A673 (cell line): ENCODE measurements at regions not wholly inside any gene's neighbourhood (a gene's known extent, or its start where the extent isn't known, plus 50 kb on each side); places are given as distances from the start of the nearest gene placed in this dataset.
"Not testable (repeated sequence)": the region's sequence is repeated elsewhere in the genome, so short reads cannot be mapped to it uniquely, and the experiment has no call there.

Experiments used
- BruUV-seq: library from RNA; stranded (reverse); fragments of 400-500 nt; replicated peaks from 2 replicates; lab custom pipeline; 2021; lab: Mats Ljungman, UMichigan
- CTCF ChIA-PET: fragments of 300-600 bp; sonication (Branson Sonifier 250); formaldehyde crosslinking; loops from one replicate; lab custom pipeline; 2022; ENCODE audit warnings: antibody characterized with exemption; lab: Charles Lee
- POLR2A ChIA-PET: fragments of 300-600 bp; sonication (Branson Sonifier 250); formaldehyde crosslinking; loops from one replicate; lab custom pipeline; 2022; ENCODE audit warnings: antibody characterized with exemption; ENCODE audit not compliant: low non-redundant PET; lab: Charles Lee
- DNase-seq: peaks from one replicate; pipeline ENCODE4 v3.0.0-alpha.2; 2015; ENCODE audit warnings: low spot score
- H3K27ac ChIP-seq: fragments of 200-600 bp; sonication (generic); 2 replicates; pipeline ENCODE4 v1.5.1; 2016; ENCODE audit warnings: mixed run types, low read depth, mild to moderate bottlenecking, mixed read lengths, antibody characterized with exemption, low read length; ENCODE audit not compliant: poor library complexity, severe bottlenecking
- H3K27me3 ChIP-seq: fragments of 200-600 bp; sonication (generic); replicated peaks from 2 replicates; pipeline ENCODE4 v1.6.1; 2017; ENCODE audit warnings: mixed run types, low read depth, mild to moderate bottlenecking, mixed read lengths, antibody characterized with exemption, low read length; ENCODE audit not compliant: insufficient read depth, poor library complexity
- H3K36me3 ChIP-seq: fragments of 200-600 bp; sonication (generic); 2 replicates; pipeline ENCODE4 v1.6.1; 2016; ENCODE audit warnings: mixed run types, mild to moderate bottlenecking, mixed read lengths, antibody characterized with exemption, low read length; ENCODE audit not compliant: insufficient read depth, poor library complexity, severe bottlenecking
- H3K4me1 ChIP-seq: fragments of 200-600 bp; sonication (generic); 2 replicates; pipeline ENCODE4 v1.6.1; 2017; ENCODE audit warnings: mixed run types, mild to moderate bottlenecking, mixed read lengths, antibody characterized with exemption, low read length; ENCODE audit not compliant: insufficient read depth, poor library complexity, severe bottlenecking
- H3K4me3 ChIP-seq: fragments of 200-600 bp; sonication (generic); 2 replicates; pipeline ENCODE4 v1.5.1; 2016; ENCODE audit warnings: low read depth, mixed run types, mild to moderate bottlenecking, mixed read lengths, low read length; ENCODE audit not compliant: poor library complexity, severe bottlenecking
- H3K9me3 ChIP-seq: fragments of 200-600 bp; sonication (generic); 2 replicates; pipeline ENCODE4 v1.6.1; 2016; ENCODE audit warnings: mixed run types, low read depth, mild to moderate bottlenecking, mixed read lengths, antibody characterized with exemption, low read length; ENCODE audit not compliant: poor library complexity, severe bottlenecking
- EZH2 ChIP-seq: fragments of 200-600 bp; sonication (generic); IDR thresholded peaks from 2 replicates; pipeline ENCODE4 v1.6.1; 2017; ENCODE audit warnings: borderline replicate concordance, low read depth, mild to moderate bottlenecking, mixed read lengths, antibody characterized with exemption, low read length; ENCODE audit not compliant: poor library complexity, severe bottlenecking
- intact Hi-C: fragments of 100-400 bp; cut with micrococcal nuclease; formaldehyde crosslinking; loops from one replicate; pipeline ENCODE4 v1.10.0; 2022; ENCODE audit not compliant: unreplicated experiment
- TF ChIP-seq, protein P1 (sequence below): fragments of 300-800, 200-600 bp; sonication (generic); conservative IDR thresholded peaks from 2 replicates; pipeline ENCODE4 v1.5.1; 2017; ENCODE audit warnings: low read depth, mild to moderate bottlenecking, antibody characterized with exemption, low read length, moderate library complexity, mixed read lengths

GRCh38 chr4:184335520-184335919, 117.8 kb upstream of the ENPP6 start:
- intact Hi-C loops: no loop called here

GRCh38 chr4:184333446-184333845, 115.8 kb upstream of the ENPP6 start:
- H3K9me3 ChIP-seq, H3K36me3 ChIP-seq, BruUV-seq, H3K4me3 ChIP-seq, POLR2A ChIA-PET, H3K4me1 ChIP-seq, H3K27ac ChIP-seq, CTCF ChIA-PET, DNase-seq, intact Hi-C loops, H3K27me3 ChIP-seq: not testable (repeated sequence)

More at GRCh38 chr4:184335520-184335919, 117.8 kb upstream of the ENPP6 start:
- POLR2A ChIA-PET: no interaction called here
- no TSS peak for BruUV-seq
- Histone ChIP-seq H3K9me3 (peaks cover 4% of the 10 kb centered on the region), H3K36me3 (no peaks in the 10 kb centered on the region), H3K27ac (no peak overlapping the region), H3K27me3 (no peaks in the 10 kb centered on the region), H3K4me1 (no peaks in the 10 kb centered on the region), H3K4me3 (no peak overlapping the region)
- CTCF ChIA-PET: no interaction called here
- peak; percentile 12 for DNase-seq
- TF ChIP-seq, protein P1, sequence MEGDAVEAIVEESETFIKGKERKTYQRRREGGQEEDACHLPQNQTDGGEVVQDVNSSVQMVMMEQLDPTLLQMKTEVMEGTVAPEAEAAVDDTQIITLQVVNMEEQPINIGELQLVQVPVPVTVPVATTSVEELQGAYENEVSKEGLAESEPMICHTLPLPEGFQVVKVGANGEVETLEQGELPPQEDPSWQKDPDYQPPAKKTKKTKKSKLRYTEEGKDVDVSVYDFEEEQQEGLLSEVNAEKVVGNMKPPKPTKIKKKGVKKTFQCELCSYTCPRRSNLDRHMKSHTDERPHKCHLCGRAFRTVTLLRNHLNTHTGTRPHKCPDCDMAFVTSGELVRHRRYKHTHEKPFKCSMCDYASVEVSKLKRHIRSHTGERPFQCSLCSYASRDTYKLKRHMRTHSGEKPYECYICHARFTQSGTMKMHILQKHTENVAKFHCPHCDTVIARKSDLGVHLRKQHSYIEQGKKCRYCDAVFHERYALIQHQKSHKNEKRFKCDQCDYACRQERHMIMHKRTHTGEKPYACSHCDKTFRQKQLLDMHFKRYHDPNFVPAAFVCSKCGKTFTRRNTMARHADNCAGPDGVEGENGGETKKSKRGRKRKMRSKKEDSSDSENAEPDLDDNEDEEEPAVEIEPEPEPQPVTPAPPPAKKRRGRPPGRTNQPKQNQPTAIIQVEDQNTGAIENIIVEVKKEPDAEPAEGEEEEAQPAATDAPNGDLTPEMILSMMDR: no peak
- no peak for TF ChIP-seq EZH2

GRCh38 chr4:184331268-184331995, 113.8 kb upstream of the ENPP6 start:
- H3K27me3 ChIP-seq: no peaks in the 10 kb centered on the region
- BruUV-seq: no TSS peak
- DNase-seq: no peak
- TF ChIP-seq, protein P1: no peak
- no peak for TF ChIP-seq EZH2
- H3K4me3 ChIP-seq: no peak overlapping the region
- POLR2A ChIA-PET: no interaction called here
- intact Hi-C loops: no loop called here
- peak overlapping the region; percentile 2 for H3K27ac ChIP-seq
- H3K9me3 ChIP-seq: no peaks in the 10 kb centered on the region
- no peaks in the 10 kb centered on the region for H3K4me1 ChIP-seq
- CTCF ChIA-PET: no interaction called here
- H3K36me3 ChIP-seq: no peaks in the 10 kb centered on the region

DNA sequence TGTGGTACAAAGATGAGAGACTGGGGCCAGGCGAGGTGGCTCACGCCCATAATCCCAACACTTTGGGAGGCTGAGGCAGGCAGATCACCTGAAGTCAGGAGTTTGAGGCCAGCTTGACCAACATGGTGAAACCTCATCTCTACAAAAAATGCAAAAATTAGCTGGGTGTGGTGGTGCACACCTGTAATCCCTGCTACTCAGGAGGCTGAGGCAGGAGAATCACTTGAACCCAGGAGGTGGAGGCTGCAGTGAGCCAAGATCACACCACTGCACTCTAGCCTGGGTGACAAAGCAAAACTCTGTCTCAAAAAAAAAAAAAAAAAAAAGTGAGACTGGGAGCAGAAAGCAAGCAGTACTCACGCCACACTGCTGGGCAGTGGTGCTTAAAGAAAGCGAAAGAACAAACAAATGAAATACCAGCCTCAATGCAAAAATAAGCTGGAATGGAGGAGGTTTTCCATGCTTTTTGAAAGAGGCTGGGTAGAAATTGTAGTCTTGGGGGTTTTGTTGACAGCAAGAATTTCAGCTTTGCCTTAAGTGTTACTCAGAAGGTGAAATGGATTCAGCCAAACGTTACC, 112.9 kb upstream of the ENPP6 start:
- CTCF ChIA-PET, POLR2A ChIA-PET, BruUV-seq: not testable (repeated sequence)

More for the DNA sequence above, 112.9 kb upstream of the ENPP6 start:
- H3K4me3 ChIP-seq, H3K4me1 ChIP-seq, H3K27ac ChIP-seq, H3K9me3 ChIP-seq, H3K27me3 ChIP-seq, intact Hi-C loops, DNase-seq, H3K36me3 ChIP-seq: not testable (repeated sequence)
